ENCODE measurements at regions not wholly inside any gene's neighbourhood (a gene's known extent, or its start where the extent isn't known, plus 50 kb on each side); places are given as distances from the start of the nearest gene placed in this dataset.

GRCh38 chr5:52255308-52255707 lies 532.4 kb upstream of the ITGA1 start:
- Mint-ChIP-seq H3K27ac (no peak overlapping the region), H3K4me1 (no peaks in the 10 kb centered on the region), H3K9me3 (no peaks in the 10 kb centered on the region), H3K36me3 (ENCODE audit: low read depth) (no peaks in the 10 kb centered on the region), H3K27me3 (ENCODE audit: low read depth, poor library complexity) (no peaks in the 10 kb centered on the region), H3K4me3 (no peak overlapping the region)
- DNase-seq, result no peak
- TF ChIP-seq, protein P1, sequence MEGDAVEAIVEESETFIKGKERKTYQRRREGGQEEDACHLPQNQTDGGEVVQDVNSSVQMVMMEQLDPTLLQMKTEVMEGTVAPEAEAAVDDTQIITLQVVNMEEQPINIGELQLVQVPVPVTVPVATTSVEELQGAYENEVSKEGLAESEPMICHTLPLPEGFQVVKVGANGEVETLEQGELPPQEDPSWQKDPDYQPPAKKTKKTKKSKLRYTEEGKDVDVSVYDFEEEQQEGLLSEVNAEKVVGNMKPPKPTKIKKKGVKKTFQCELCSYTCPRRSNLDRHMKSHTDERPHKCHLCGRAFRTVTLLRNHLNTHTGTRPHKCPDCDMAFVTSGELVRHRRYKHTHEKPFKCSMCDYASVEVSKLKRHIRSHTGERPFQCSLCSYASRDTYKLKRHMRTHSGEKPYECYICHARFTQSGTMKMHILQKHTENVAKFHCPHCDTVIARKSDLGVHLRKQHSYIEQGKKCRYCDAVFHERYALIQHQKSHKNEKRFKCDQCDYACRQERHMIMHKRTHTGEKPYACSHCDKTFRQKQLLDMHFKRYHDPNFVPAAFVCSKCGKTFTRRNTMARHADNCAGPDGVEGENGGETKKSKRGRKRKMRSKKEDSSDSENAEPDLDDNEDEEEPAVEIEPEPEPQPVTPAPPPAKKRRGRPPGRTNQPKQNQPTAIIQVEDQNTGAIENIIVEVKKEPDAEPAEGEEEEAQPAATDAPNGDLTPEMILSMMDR (IDR thresholded peaks at IDR 0.05), result no peak

DNA sequence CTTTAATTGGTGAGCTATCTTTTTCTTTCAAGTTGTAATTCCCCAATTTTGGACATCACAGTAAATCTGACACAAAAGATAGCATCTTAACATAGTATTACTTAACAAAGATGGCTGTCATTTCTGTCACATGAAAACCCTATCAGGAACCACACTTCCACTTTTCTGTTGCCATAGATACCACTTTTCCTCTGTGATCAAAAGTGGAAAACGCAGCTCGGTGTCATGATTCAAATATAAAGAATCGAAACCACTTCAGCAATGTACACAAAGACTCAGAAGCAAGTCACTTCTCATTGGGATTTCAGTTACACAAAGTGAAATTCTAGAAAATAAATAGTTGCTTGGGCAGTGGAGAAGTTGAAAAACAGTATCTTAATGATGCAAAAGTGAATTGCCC lies 524.9 kb upstream of the ITGA1 start:
- no peaks in the 10 kb centered on the region for H3K9me3 Mint-ChIP-seq
- H3K4me1 Mint-ChIP-seq, result peaks cover 1% of the 10 kb centered on the region
- no peak for DNase-seq
- H3K36me3 Mint-ChIP-seq (ENCODE audit: low read depth), result no peaks in the 10 kb centered on the region
- no peak overlapping the region for H3K4me3 Mint-ChIP-seq
- H3K27me3 Mint-ChIP-seq (ENCODE audit: low read depth, poor library complexity), result peaks cover 3% of the 10 kb centered on the region
- H3K27ac Mint-ChIP-seq, result no peak overlapping the region
- TF ChIP-seq, protein P1 (IDR thresholded peaks at IDR 0.05), result no peak

GRCh38 chr5:52269401-52269800 lies 518.3 kb upstream of the ITGA1 start:
- no peaks in the 10 kb centered on the region for H3K9me3 Mint-ChIP-seq
- peaks cover 6% of the 10 kb centered on the region for H3K27me3 Mint-ChIP-seq (ENCODE audit: low read depth, poor library complexity)
- H3K27ac Mint-ChIP-seq, result no peak overlapping the region
- no peak for DNase-seq
- TF ChIP-seq, protein P1 (IDR thresholded peaks at IDR 0.05), result no peak
- no peak overlapping the region for H3K4me3 Mint-ChIP-seq
- H3K36me3 Mint-ChIP-seq (ENCODE audit: low read depth), result no peaks in the 10 kb centered on the region
- H3K4me1 Mint-ChIP-seq, result peaks cover 10% of the 10 kb centered on the region

DNA sequence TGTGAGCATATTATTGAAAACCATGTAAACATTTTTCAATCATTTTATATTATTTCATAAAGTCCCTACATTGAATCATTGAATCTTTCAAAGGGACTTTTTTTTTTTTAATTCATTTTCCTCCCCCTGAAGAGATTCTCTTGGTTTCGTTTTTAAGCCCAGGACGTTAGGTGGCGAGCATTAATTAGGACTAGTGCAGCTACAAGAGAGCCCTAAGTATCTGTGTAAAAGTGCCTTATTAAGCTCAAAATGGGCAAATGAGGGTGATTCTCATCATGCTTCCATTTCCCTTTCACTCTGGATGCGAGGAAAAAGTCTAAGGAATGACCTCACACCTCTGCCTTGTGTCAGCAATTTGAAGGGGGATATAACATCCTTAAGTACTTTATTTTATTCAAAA lies 517.9 kb upstream of the ITGA1 start:
- H3K36me3 Mint-ChIP-seq (ENCODE audit: low read depth), result no peaks in the 10 kb centered on the region
- no peak overlapping the region for H3K27ac Mint-ChIP-seq
- no peak for DNase-seq
- peaks cover 10% of the 10 kb centered on the region for H3K4me1 Mint-ChIP-seq
- TF ChIP-seq, protein P1 (IDR thresholded peaks at IDR 0.05), result no peak
- no peaks in the 10 kb centered on the region for H3K9me3 Mint-ChIP-seq
- H3K27me3 Mint-ChIP-seq (ENCODE audit: low read depth, poor library complexity), result peaks cover 6% of the 10 kb centered on the region
- no peak overlapping the region for H3K4me3 Mint-ChIP-seq

DNA sequence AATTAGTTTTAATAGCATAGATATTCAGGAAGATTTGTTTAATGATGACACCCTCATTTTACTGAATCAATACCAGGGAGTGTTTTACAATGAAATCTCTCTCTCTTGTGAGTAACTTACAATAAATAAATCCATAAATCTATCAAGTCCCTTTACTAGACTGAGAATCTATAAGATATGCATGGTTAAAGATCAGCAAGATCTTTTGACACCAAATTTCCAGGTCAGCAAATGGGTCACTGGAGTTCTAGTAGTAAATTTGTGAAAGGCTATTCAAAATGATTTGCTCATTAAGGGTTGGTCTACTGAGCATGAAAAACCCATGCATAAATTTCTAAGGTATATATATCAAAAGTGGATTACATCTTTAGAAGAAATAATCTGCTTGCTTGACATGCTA lies 512.1 kb upstream of the ITGA1 start:
- Mint-ChIP-seq H3K4me3 (no peak overlapping the region), H3K9me3 (peaks cover 13% of the 10 kb centered on the region), H3K27me3 (ENCODE audit: low read depth, poor library complexity) (peaks cover 3% of the 10 kb centered on the region), H3K4me1 (peaks cover 5% of the 10 kb centered on the region), H3K36me3 (ENCODE audit: low read depth) (no peaks in the 10 kb centered on the region), H3K27ac (peak overlapping the region; percentile 15)
- TF ChIP-seq, protein P1 (IDR thresholded peaks at IDR 0.05), result no peak
- no peak for DNase-seq

GRCh38 chr5:52277101-52277500 lies 510.6 kb upstream of the ITGA1 start:
- H3K27me3 Mint-ChIP-seq (ENCODE audit: low read depth, poor library complexity), result peaks cover 3% of the 10 kb centered on the region
- no peaks in the 10 kb centered on the region for H3K36me3 Mint-ChIP-seq (ENCODE audit: low read depth)
- TF ChIP-seq, protein P1 (IDR thresholded peaks at IDR 0.05), result no peak
- DNase-seq, result no peak
- no peak overlapping the region for H3K27ac Mint-ChIP-seq
- peaks cover 13% of the 10 kb centered on the region for H3K9me3 Mint-ChIP-seq
- H3K4me3 Mint-ChIP-seq, result no peak overlapping the region
- peaks cover 5% of the 10 kb centered on the region for H3K4me1 Mint-ChIP-seq
